Mammary epithelial cell (primary cell): ENCODE measurements at regions not wholly inside any gene's neighbourhood (a gene's known extent, or its start where the extent isn't known, plus 50 kb on each side); places are given as distances from the start of the nearest gene placed in this dataset.

ENCODE experiments used
- EZH2 ChIP-seq: IDR thresholded peaks from 2 replicates; pipeline ENCODE4 v1.6.1; 2012; ENCODE audit warnings: low read length, inconsistent platforms, borderline replicate concordance
- TF ChIP-seq, protein P1 (sequence below), 2 donors: IDR thresholded peaks in 1 of 2; conservative IDR thresholded peaks in 1 of 2; 2 replicates each; pipeline ENCODE4 v1.5.1; 2011 to 2012; ENCODE audit warnings: inconsistent platforms in 2 of 2, low read length in 2 of 2, mild to moderate bottlenecking in 2 of 2, control low read depth in 1 of 2, low read depth in 1 of 2; ENCODE audit not compliant: insufficient read depth in 1 of 2; ENCODE audit errors: extremely low read depth in 1 of 2

DNA sequence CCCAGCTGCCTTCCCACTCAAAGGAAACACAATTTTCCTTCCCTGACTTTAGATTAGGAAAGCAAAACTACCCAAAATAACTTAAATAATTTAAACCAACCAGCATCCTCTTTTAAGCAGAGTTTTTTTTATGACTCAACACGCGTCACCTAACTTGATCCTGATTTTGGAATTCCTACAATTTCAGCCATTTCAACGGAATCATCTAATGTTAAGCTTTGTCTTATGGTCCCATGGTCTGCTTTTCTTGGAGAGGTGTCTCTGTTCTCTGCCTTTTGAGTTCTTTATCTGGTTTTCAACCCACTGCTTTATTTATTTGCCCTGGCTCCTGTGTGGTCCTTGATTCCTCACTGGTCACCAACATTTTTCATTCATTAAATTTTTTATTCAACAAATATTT is 219.2 kb upstream of the ARHGEF26 start:
- TF ChIP-seq, protein P1, sequence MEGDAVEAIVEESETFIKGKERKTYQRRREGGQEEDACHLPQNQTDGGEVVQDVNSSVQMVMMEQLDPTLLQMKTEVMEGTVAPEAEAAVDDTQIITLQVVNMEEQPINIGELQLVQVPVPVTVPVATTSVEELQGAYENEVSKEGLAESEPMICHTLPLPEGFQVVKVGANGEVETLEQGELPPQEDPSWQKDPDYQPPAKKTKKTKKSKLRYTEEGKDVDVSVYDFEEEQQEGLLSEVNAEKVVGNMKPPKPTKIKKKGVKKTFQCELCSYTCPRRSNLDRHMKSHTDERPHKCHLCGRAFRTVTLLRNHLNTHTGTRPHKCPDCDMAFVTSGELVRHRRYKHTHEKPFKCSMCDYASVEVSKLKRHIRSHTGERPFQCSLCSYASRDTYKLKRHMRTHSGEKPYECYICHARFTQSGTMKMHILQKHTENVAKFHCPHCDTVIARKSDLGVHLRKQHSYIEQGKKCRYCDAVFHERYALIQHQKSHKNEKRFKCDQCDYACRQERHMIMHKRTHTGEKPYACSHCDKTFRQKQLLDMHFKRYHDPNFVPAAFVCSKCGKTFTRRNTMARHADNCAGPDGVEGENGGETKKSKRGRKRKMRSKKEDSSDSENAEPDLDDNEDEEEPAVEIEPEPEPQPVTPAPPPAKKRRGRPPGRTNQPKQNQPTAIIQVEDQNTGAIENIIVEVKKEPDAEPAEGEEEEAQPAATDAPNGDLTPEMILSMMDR (conservative IDR thresholded peaks at IDR 0.05 in 1 of 2, IDR thresholded peaks at IDR 0.05 in 1 of 2; ENCODE audit: extremely low read depth in 1 of 2, insufficient read depth in 1 of 2, low read depth in 1 of 2, low read length in 2 of 2): no peak
- TF ChIP-seq EZH2: no peak
